ENCODE measurements at regions not wholly inside any gene's neighbourhood (a gene's known extent, or its start where the extent isn't known, plus 50 kb on each side); places are given as distances from the start of the nearest gene placed in this dataset.

GRCh38 chr9:129280623-129281271 lies 102.7 kb upstream of the IER5L start:
- TF ChIP-seq POLR2A (IDR thresholded peaks at IDR 0.05) (no peak), CTCF (IDR thresholded peaks at IDR 0.05) (no peak)

Measured in body of pancreas (tissue), 4 donors.